Activated CD8-positive, alpha-beta memory T cell treated with anti-CD3 and anti-CD28 coated beads for 36 hours (primary cell): ENCODE measurements at regions not wholly inside any gene's neighbourhood (a gene's known extent, or its start where the extent isn't known, plus 50 kb on each side); places are given as distances from the start of the nearest gene placed in this dataset.
"Not testable (repeated sequence)": the region's sequence is repeated elsewhere in the genome, so short reads cannot be mapped to it uniquely, and the experiment has no call there.

ENCODE experiments used
- CTCF ChIA-PET: fragments of 350-600 bp; sonication (Branson Sonifier 250); formaldehyde crosslinking; loops from one replicate; lab custom pipeline; 2021; ENCODE audit warnings: antibody characterized with exemption; lab: Charles Lee
- POLR2A ChIA-PET: fragments of 350-600 bp; sonication (Branson Sonifier 250); formaldehyde crosslinking; loops from one replicate; lab custom pipeline; 2021; ENCODE audit warnings: antibody characterized with exemption; lab: Charles Lee

DNA sequence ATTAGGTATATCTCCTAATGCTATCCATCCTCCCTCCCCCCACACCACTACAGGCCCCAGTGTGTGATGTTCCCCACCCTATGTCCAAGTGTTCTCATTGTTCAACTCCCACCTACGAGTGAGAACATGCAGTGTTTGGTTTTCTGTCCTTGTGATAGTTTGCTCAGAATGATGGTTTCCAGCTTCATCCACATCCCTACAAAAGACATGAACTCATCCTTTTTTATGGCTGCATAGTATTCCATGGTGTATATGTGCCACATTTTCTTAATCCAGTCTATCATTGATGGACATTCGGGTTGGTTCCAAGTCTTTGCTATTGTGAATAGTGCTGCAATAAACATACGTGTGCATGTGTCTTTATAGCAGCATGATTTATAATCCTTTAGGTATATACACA, 53.8 kb upstream of the HIVEP2 start:
- POLR2A ChIA-PET, CTCF ChIA-PET: not testable (repeated sequence)

DNA sequence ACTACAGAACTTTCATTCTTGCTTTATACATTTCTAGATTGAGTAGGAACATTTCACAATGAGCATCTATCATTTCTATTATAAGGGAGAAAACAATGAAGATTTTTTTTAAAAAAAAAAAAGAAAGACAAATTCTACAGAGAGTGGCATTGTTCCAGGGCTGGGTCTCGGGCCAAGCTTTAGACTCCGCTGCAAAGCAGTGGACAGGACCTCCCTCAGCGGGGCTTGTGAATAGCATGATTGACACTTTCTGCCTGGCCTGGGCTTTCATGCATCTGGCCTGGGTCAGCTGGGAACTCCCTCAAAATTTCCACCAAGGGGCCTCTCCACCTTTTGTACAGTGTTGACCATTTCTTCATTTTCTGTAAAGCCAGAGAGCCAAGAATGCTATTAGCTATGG, 55.8 kb upstream of the HIVEP2 start:
- ChIA-PET POLR2A (no interaction called here), CTCF (no interaction called here)

DNA sequence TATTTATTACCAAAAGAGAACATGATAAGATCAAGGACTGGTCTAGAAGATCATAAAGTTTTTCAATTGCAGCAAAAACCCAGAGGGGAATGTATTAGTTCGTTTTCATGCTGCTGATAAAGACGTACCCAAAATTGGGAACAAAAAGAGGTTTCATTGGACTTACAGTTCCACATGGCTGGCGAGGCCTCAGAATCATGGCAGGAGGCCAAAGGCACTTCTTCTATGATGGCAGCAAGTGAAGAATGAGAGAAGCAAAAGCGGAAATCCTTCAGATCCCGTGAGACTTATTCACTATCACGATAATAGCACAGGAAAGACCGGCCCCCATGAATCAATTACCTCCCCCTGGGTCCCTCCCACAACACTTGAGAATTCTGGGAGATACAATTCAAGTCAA, 57.7 kb upstream of the HIVEP2 start:
- CTCF ChIA-PET, result no interaction called here
- POLR2A ChIA-PET, result no interaction called here

DNA sequence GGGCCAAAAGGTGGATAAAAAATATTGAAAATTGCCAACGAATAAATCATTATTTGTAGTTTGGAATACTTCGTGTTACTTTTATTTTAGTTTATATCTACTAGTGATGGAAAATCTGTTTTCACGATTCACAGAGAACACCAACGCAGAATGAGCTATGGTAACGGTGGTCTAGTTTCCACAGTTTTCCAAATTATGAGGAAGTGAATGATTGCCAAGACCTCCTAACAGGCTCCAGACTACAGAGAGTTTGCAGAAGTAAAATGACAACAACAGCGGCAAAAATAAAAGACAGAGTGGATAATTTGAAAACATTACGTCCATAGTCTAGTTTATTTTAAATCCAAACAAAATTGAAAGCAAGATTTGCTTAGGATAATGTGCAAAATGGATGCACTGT, 57.0 kb upstream of the AIG1 start:
- ChIA-PET POLR2A (no interaction called here), CTCF (no interaction called here)

DNA sequence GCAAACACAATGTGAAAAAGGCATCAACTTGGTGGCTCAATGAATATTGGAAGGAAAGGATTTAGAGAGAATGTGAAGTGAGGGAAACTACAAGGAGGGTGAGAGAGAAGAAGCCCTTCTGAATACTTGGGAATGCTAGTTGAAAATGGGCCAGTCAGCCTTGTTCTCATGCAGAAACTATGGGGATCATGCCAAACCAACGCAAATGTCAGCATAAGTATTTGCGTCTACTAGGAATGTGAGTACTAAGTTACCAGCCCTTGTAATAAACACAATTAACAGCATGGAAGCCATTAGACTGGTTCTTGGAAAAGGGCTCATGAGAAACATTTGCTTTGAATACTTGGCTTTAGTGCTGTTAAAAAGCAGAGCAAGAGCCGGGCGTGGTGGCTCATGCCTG, 54.9 kb upstream of the AIG1 start:
- ChIA-PET POLR2A (no interaction called here), CTCF (no interaction called here)

DNA sequence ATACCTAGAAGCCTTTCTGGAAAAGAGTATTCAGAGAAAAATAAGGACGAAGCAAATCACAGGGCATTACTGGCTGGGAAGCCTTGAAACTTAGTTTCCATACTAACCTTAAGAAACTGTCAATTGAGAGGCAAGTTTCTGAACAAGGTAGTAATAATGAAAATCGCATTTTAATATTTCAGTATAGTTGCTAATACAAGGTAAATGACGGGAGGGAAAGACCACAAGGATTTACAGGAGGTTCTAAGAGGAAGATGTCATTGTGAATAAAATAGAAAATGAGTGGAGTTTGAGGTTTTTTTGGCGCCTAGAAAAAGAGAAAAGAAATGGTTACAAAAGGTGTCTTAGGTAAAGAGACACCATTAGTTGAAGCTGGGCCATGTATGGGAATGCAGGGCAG, 53.9 kb upstream of the AIG1 start:
- CTCF ChIA-PET, result no interaction called here
- POLR2A ChIA-PET, result no interaction called here

DNA sequence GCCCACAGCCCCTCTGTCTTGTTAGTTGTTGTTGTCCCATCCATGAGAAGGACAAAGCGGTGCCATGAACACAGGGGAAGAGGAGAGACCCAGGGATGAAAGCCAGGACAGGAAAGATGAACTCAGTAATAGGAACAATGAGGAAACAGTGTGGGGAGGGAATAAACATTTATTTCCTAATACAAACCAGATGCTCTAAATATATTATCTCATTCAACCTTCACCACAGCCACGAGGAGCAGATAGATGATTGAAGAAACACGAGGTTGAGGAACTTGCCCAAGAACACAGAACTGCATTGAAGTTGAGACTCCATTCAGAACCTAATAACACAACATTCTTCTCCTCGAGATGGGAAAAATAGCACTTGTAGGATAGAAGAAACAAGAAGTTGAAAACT, 53.0 kb upstream of the AIG1 start:
- ChIA-PET CTCF (no interaction called here), POLR2A (no interaction called here)

DNA sequence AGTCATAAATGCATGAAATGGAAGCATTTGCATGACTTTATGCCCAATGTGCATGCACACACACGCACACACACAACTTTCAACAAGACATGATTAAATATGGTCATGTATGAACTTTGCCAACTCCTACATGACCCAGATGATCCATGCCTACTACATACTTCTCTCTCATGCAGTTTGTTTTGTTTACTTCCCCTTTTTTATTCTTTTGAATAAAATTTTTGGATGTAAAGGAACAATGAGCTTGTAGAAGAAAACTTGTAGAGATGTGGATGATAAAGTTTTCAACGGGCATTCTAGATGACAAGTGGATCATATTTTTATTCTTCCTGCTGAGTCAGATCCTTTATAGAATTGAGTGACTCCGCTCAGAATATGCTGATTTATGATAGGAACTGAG, 50.8 kb upstream of the AIG1 start:
- CTCF ChIA-PET, result interaction anchor here (0.6 kb wide), 1 partner anchor 52 kb away, joined by 3 read pairs; no protein-coding TSS in a partner anchor

More for the DNA sequence above, 50.8 kb upstream of the AIG1 start:
- POLR2A ChIA-PET, result no interaction called here
